Keratinocyte (primary cell): ENCODE measurements at regions not wholly inside any gene's neighbourhood (a gene's known extent, or its start where the extent isn't known, plus 50 kb on each side); places are given as distances from the start of the nearest gene placed in this dataset.

ENCODE experiments used
- DNase-seq: peaks from one replicate; pipeline ENCODE4 v3.0.0-alpha.2; 2011; ENCODE audit warnings: low read depth, missing footprints, low spot score
- FAIRE-seq: peaks from 2 replicates; lab custom pipeline; 2011; peaks lifted over from hg19 to GRCh38; lab: Jason Lieb, UNC
- H2AFZ ChIP-seq: 2 replicates; pipeline ENCODE4 v1.6.0; 2012; ENCODE audit warnings: low read length, control low read depth, inconsistent platforms; ENCODE audit not compliant: control insufficient read depth
- H3K27ac ChIP-seq: 2 replicates; pipeline ENCODE4 v1.5.1; 2011; ENCODE audit warnings: low read length; ENCODE audit not compliant: control insufficient read depth, insufficient read depth
- H3K27me3 ChIP-seq: 3 replicates; pipeline ENCODE4 v1.6.0; 2011; ENCODE audit warnings: low read length; ENCODE audit not compliant: control insufficient read depth, insufficient read depth; ENCODE audit errors: extremely low read depth
- H3K36me3 ChIP-seq, 2 experiments: 2 replicates in 1 of 2; 3 replicates in 1 of 2; pipeline ENCODE4 v1.5.1; 2011; ENCODE audit warnings: low read length in 2 of 2, mild to moderate bottlenecking in 1 of 2; ENCODE audit not compliant: control insufficient read depth in 2 of 2, insufficient read depth in 2 of 2; ENCODE audit errors: extremely low read depth in 1 of 2
- H3K4me1 ChIP-seq: 3 replicates; pipeline ENCODE4 v1.5.1; 2011; ENCODE audit warnings: low read length; ENCODE audit not compliant: control insufficient read depth, insufficient read depth; ENCODE audit errors: extremely low read depth
- H3K4me2 ChIP-seq: 3 replicates; pipeline ENCODE4 v1.6.0; 2011; ENCODE audit warnings: low read depth, low read length; ENCODE audit not compliant: control insufficient read depth, insufficient read depth; ENCODE audit errors: extremely low read depth
- H3K4me3 ChIP-seq, 3 experiments: fragments of 200-600 bp in 1 of 3; sonication (generic) in 1 of 3; 2 replicates in 2 of 3; 3 replicates in 1 of 3; pipeline ENCODE4 v1.5.1; 2011 to 2016; ENCODE audit warnings: low read length in 3 of 3, mild to moderate bottlenecking in 3 of 3, control low read depth in 2 of 3, inconsistent platforms in 1 of 3, low read depth in 1 of 3, mixed read lengths in 1 of 3, mixed run types in 1 of 3, moderate library complexity in 1 of 3; ENCODE audit not compliant: control insufficient read depth in 2 of 3, insufficient read depth in 2 of 3; ENCODE audit errors: extremely low read depth in 1 of 3
- H3K79me2 ChIP-seq: 2 replicates; pipeline ENCODE4 v1.6.0; 2012; ENCODE audit warnings: low read length; ENCODE audit not compliant: control insufficient read depth, insufficient read depth
- H3K9ac ChIP-seq: 3 replicates; pipeline ENCODE4 v1.6.0; 2011; ENCODE audit warnings: low read length; ENCODE audit not compliant: control insufficient read depth, insufficient read depth; ENCODE audit errors: extremely low read depth
- H3K9me1 ChIP-seq: 3 replicates; pipeline ENCODE4 v1.6.0; 2011; ENCODE audit warnings: low read length; ENCODE audit not compliant: control insufficient read depth, insufficient read depth; ENCODE audit errors: extremely low read depth
- H3K9me3 ChIP-seq: 2 replicates; pipeline ENCODE4 v1.5.1; 2012; ENCODE audit warnings: low read depth, low read length; ENCODE audit not compliant: control insufficient read depth
- H4K20me1 ChIP-seq: 3 replicates; pipeline ENCODE4 v1.6.0; 2011; ENCODE audit warnings: low read length; ENCODE audit not compliant: control insufficient read depth, insufficient read depth; ENCODE audit errors: extremely low read depth
- EZH2 ChIP-seq: IDR thresholded peaks from one replicate; pipeline ENCODE4 v1.6.1; 2012; ENCODE audit warnings: inconsistent platforms, mild to moderate bottlenecking, low read length, moderate library complexity
- dilution Hi-C: fragments of 300-500 bp; cut with MboI; formaldehyde crosslinking; loops from one replicate; pipeline ENCODE4 v1.7.0; 2020; ENCODE audit warnings: low sequenced_read_pairs; ENCODE audit not compliant: extremely low pct_ligation_motif_present
- TF ChIP-seq, protein P1 (sequence below), 3 experiments: IDR thresholded peaks in 1 of 3; conservative IDR thresholded peaks in 1 of 3; optimal IDR thresholded peaks in 1 of 3; 2 replicates in 2 of 3; 3 replicates in 1 of 3; pipeline versions ENCODE3 to v1.5.1; 2011; ENCODE audit warnings: low read length in 3 of 3, mild to moderate bottlenecking in 3 of 3, moderate library complexity in 2 of 3, control low read depth in 1 of 3, inconsistent platforms in 1 of 3; ENCODE audit not compliant: insufficient read depth in 2 of 3; ENCODE audit errors: extremely low read depth in 1 of 3

DNA sequence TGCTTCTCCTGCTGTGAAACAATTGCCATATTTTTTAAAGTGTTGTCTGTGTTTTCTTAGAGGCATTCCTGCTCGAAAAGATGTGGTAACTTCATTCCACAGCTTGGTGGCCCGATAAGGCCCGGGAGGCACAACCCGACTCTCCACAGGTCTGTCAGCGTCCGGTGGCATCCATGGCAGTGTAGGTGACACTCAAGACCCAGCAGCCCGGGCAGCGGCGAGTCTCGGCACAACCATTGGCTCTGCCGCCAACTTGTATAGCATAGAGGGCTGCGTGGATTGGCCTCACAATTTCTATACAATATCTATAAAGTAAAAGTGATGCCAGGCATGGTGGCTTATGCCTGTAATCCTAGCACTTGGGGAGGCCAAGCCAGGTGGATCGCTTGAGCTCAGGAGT is 262.3 kb upstream of the CHRNA7 start:
- Histone ChIP-seq H3K27me3 (no peaks in the 10 kb centered on the region), H3K36me3 (no peaks in the 10 kb centered on the region), H3K9ac (no peak overlapping the region), H3K4me1 (no peaks in the 10 kb centered on the region), H3K79me2 (no peaks in the 10 kb centered on the region), H4K20me1 (no peaks in the 10 kb centered on the region), H2AFZ (no peak overlapping the region), H3K9me3 (no peaks in the 10 kb centered on the region), H3K9me1 (no peaks in the 10 kb centered on the region), H3K4me3 (no peak overlapping the region), H3K27ac (no peak overlapping the region), H3K4me2 (no peak overlapping the region)
- DNase-seq (no peak), FAIRE-seq (no peak)
- TF ChIP-seq, protein P1, sequence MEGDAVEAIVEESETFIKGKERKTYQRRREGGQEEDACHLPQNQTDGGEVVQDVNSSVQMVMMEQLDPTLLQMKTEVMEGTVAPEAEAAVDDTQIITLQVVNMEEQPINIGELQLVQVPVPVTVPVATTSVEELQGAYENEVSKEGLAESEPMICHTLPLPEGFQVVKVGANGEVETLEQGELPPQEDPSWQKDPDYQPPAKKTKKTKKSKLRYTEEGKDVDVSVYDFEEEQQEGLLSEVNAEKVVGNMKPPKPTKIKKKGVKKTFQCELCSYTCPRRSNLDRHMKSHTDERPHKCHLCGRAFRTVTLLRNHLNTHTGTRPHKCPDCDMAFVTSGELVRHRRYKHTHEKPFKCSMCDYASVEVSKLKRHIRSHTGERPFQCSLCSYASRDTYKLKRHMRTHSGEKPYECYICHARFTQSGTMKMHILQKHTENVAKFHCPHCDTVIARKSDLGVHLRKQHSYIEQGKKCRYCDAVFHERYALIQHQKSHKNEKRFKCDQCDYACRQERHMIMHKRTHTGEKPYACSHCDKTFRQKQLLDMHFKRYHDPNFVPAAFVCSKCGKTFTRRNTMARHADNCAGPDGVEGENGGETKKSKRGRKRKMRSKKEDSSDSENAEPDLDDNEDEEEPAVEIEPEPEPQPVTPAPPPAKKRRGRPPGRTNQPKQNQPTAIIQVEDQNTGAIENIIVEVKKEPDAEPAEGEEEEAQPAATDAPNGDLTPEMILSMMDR (optimal IDR thresholded peaks at IDR 0.05 in 1 of 3, IDR thresholded peaks at IDR 0.05 in 1 of 3, conservative IDR thresholded peaks at IDR 0.05 in 1 of 3; ENCODE audit: extremely low read depth in 1 of 3, insufficient read depth in 2 of 3, low read length in 3 of 3): no peak
- TF ChIP-seq EZH2: no peak
- dilution Hi-C loops: no loop called here

DNA sequence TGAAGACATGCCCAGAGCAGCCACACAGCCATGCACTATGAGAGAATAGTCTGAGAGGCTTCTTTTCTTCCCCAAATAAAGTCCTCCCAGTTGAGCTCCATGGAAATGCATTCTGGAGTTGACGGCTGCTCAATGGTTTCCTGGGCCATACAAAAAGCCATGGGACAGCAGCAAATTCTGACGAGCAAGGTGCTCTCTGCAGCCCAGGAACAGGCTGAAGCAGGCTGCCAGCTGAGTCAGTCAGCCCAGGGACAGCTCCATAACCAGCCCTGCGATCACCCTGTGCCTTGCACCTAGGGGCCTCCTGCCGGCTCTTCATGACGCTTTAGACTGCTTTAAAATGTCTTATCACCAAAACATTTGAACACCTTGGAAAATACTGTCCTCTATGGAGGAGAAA is 256.3 kb upstream of the CHRNA7 start:
- no peak overlapping the region for H3K9ac ChIP-seq
- no peaks in the 10 kb centered on the region for H3K27me3 ChIP-seq
- H3K9me3 ChIP-seq: no peaks in the 10 kb centered on the region
- H3K4me3 ChIP-seq: no peak overlapping the region
- DNase-seq (no peak), FAIRE-seq (no peak)
- no peak overlapping the region for H3K4me2 ChIP-seq
- H4K20me1 ChIP-seq: no peaks in the 10 kb centered on the region
- H3K4me1 ChIP-seq: no peaks in the 10 kb centered on the region
- H2AFZ ChIP-seq: no peak overlapping the region
- no peak overlapping the region for H3K27ac ChIP-seq
- no peaks in the 10 kb centered on the region for H3K9me1 ChIP-seq
- H3K79me2 ChIP-seq: no peaks in the 10 kb centered on the region
- TF ChIP-seq EZH2: no peak
- TF ChIP-seq, protein P1 (optimal IDR thresholded peaks at IDR 0.05 in 1 of 3, IDR thresholded peaks at IDR 0.05 in 1 of 3, conservative IDR thresholded peaks at IDR 0.05 in 1 of 3; ENCODE audit: extremely low read depth in 1 of 3, insufficient read depth in 2 of 3, low read length in 3 of 3): no peak
- H3K36me3 ChIP-seq: no peaks in the 10 kb centered on the region
- dilution Hi-C loops: no loop called here
